OCI-LY7 (cell line): ENCODE measurements at regions not wholly inside any gene's neighbourhood (a gene's known extent, or its start where the extent isn't known, plus 50 kb on each side); places are given as distances from the start of the nearest gene placed in this dataset.

Experiments
- BruUV-seq: library from RNA; stranded (reverse); fragments of 400-500 nt; replicated peaks from 2 replicates; lab custom pipeline; 2021; lab: Mats Ljungman, UMichigan
- CTCF ChIA-PET: fragments of 300-600 bp; sonication (Branson Sonifier 250); formaldehyde crosslinking; loops from one replicate; lab custom pipeline; 2022; ENCODE audit warnings: antibody characterized with exemption; ENCODE audit not compliant: unreplicated experiment; lab: Charles Lee
- POLR2A ChIA-PET: fragments of 300-600 bp; sonication (Branson Sonifier 250); formaldehyde crosslinking; loops from one replicate; lab custom pipeline; 2022; ENCODE audit warnings: antibody characterized with exemption; lab: Charles Lee
- DNase-seq: peaks from one replicate; pipeline ENCODE4 v3.0.0-alpha.2; 2015; ENCODE audit warnings: low spot score
- H2AFZ ChIP-seq: fragments of 200-600 bp; sonication (generic), shearing (Covaris generic); 2 replicates; pipeline ENCODE4 v1.6.1; 2014; ENCODE audit warnings: mild to moderate bottlenecking, antibody characterized with exemption, low read length, moderate library complexity
- H3K27ac ChIP-seq: fragments of 200-600 bp; sonication (generic); 2 replicates; pipeline ENCODE4 v1.5.1; 2014; ENCODE audit warnings: mixed run types, low read depth, mild to moderate bottlenecking, moderate library complexity, low read length, inconsistent platforms; ENCODE audit not compliant: poor library complexity, severe bottlenecking
- H3K36me3 ChIP-seq: fragments of 200-600 bp; sonication (generic); 2 replicates; pipeline ENCODE4 v1.6.1; 2014; ENCODE audit warnings: mild to moderate bottlenecking, antibody characterized with exemption, low read length, moderate library complexity, mixed read lengths; ENCODE audit not compliant: insufficient read depth
- H3K4me1 ChIP-seq: fragments of 200-600 bp; sonication (generic); 2 replicates; pipeline ENCODE4 v1.5.1; 2014; ENCODE audit warnings: mild to moderate bottlenecking, low read length; ENCODE audit not compliant: insufficient read depth, poor library complexity, severe bottlenecking
- H3K4me2 ChIP-seq: fragments of 200-600 bp; sonication (generic); 2 replicates; pipeline ENCODE4 v1.6.1; 2014; ENCODE audit warnings: mild to moderate bottlenecking, low read length
- H3K4me3 ChIP-seq: fragments of 200-600 bp; sonication (generic); 2 replicates; pipeline ENCODE4 v1.5.1; 2014; ENCODE audit warnings: mild to moderate bottlenecking, low read depth, low read length; ENCODE audit not compliant: poor library complexity, severe bottlenecking
- H3K79me2 ChIP-seq: fragments of 200-600 bp; sonication (generic); 2 replicates; pipeline ENCODE4 v1.6.1; 2016; ENCODE audit warnings: low read depth, mild to moderate bottlenecking, low read length, moderate library complexity, mixed read lengths; ENCODE audit not compliant: insufficient read depth
- H3K9me2 ChIP-seq: fragments of 200-600 bp; sonication (generic); 2 replicates; pipeline ENCODE4 v1.6.1; 2016; ENCODE audit warnings: mild to moderate bottlenecking, low read length, mixed read lengths; ENCODE audit not compliant: insufficient read depth
- H3K9me3 ChIP-seq: fragments of 200-600 bp; sonication (generic); 2 replicates; pipeline ENCODE4 v1.6.1; 2014; ENCODE audit warnings: mild to moderate bottlenecking, mixed run types, low read length, mixed read lengths
- H4K20me1 ChIP-seq: fragments of 200-600 bp; sonication (generic); 2 replicates; pipeline ENCODE4 v1.6.1; 2014; ENCODE audit warnings: mild to moderate bottlenecking, antibody characterized with exemption, low read length, moderate library complexity, mixed read lengths; ENCODE audit not compliant: insufficient read depth
- EZH2phosphoT487 ChIP-seq: fragments of 200-600 bp; sonication (generic); IDR thresholded peaks from 2 replicates; pipeline ENCODE4 v1.6.1; 2018; ENCODE audit warnings: low read depth, borderline replicate concordance, mild to moderate bottlenecking, mixed run types, antibody characterized with exemption, low read length, moderate library complexity, mixed read lengths
- intact Hi-C: fragments of 100-400 bp; cut with micrococcal nuclease; formaldehyde crosslinking; loops from one replicate; pipeline ENCODE4 v1.10.0; 2022; ENCODE audit not compliant: unreplicated experiment
- TF ChIP-seq, protein P1 (sequence below): fragments of 200-600 bp; sonication (generic); conservative IDR thresholded peaks from 2 replicates; pipeline ENCODE4 v1.5.1; 2014; ENCODE audit warnings: mild to moderate bottlenecking, antibody characterized with exemption, low read length, moderate library complexity, mixed read lengths

DNA sequence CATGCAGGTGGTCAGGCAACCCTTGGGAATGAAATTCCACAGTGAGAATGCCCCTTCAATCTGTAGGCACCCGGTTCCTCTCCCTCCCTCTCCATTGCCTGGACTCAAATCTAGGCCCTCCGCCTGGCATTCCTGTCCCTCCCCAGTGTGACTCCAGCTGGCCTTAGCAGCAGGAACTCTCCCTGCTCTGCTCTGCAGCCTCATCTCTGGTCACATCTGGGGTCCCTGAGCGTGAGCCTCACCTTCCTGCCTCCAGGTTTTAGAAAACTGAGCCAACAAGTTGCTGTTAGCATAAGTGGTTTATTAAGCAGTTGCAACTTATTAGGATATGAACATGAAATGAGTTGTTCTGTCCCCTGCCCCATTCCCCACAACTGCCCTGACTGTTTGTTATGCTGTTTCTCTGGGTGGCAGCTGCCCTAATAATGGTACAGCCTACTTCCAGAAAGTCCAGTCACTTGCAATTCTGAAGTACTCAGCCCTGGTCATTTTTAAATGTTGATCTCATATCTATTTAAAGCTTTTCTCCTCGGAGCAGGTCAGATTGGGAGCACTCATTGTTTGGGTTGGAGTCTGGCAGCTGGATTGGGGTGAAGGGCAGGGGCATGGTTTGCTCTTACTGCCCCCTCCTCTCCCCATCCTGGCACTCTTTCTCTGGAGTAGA, 63.0 kb upstream of the ANKRD34C start:
- Histone ChIP-seq H3K27ac (no peak overlapping the region), H3K4me1 (no peaks in the 10 kb centered on the region), H3K9me2 (no peaks in the 10 kb centered on the region), H3K36me3 (no peaks in the 10 kb centered on the region), H3K4me2 (no peak overlapping the region), H3K9me3 (no peaks in the 10 kb centered on the region), H2AFZ (no peak overlapping the region), H4K20me1 (no peaks in the 10 kb centered on the region), H3K79me2 (no peaks in the 10 kb centered on the region), H3K4me3 (no peak overlapping the region)
- ChIA-PET POLR2A (no interaction called here), CTCF (no interaction called here)
- no TSS peak for BruUV-seq
- intact Hi-C loops, result no loop called here
- TF ChIP-seq, protein P1, sequence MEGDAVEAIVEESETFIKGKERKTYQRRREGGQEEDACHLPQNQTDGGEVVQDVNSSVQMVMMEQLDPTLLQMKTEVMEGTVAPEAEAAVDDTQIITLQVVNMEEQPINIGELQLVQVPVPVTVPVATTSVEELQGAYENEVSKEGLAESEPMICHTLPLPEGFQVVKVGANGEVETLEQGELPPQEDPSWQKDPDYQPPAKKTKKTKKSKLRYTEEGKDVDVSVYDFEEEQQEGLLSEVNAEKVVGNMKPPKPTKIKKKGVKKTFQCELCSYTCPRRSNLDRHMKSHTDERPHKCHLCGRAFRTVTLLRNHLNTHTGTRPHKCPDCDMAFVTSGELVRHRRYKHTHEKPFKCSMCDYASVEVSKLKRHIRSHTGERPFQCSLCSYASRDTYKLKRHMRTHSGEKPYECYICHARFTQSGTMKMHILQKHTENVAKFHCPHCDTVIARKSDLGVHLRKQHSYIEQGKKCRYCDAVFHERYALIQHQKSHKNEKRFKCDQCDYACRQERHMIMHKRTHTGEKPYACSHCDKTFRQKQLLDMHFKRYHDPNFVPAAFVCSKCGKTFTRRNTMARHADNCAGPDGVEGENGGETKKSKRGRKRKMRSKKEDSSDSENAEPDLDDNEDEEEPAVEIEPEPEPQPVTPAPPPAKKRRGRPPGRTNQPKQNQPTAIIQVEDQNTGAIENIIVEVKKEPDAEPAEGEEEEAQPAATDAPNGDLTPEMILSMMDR, result no peak
- no peak for TF ChIP-seq EZH2phosphoT487
- DNase-seq, result no peak

DNA sequence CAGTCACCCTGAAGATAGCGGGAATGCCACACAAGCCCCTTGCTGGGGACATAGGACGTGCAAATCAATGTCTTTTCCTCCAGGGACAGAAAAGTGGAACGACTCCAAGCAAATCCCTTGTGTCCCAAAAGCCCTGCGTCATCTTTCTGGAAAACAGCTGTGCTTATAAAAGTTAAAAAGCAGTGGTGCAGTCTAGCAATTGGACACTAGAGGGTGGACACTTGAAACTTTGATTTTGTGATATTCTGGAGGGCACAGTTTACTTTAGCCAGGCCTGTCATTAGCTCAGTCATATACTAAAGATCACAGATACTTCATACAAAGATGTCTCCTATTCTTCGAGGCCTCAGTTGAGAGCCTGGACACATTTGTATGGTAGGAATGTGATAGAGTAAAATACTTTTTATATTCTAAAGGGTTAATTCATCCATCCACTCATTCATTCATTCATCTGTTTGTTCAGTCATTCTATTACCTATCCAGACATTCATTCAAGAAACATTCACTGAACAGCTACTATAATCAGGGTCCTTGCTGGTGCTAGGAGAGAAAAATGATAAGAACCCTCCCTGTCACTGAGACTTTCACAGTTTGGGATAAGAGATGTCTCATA, 63.8 kb upstream of the ANKRD34C start:
- BruUV-seq, result no TSS peak
- intact Hi-C loops, result no loop called here
- CTCF ChIA-PET, result no interaction called here

More for the DNA sequence above, 63.8 kb upstream of the ANKRD34C start:
- Histone ChIP-seq H3K9me3 (no peaks in the 10 kb centered on the region), H3K9me2 (no peaks in the 10 kb centered on the region), H3K4me3 (no peak overlapping the region), H4K20me1 (no peaks in the 10 kb centered on the region), H3K79me2 (no peaks in the 10 kb centered on the region), H2AFZ (no peak overlapping the region), H3K36me3 (no peaks in the 10 kb centered on the region), H3K27ac (no peak overlapping the region), H3K4me2 (no peak overlapping the region), H3K4me1 (no peaks in the 10 kb centered on the region)
- no peak for DNase-seq
- POLR2A ChIA-PET, result no interaction called here
- TF ChIP-seq EZH2phosphoT487, result no peak
- TF ChIP-seq, protein P1, result no peak; the same call in 1 of the 2 replicates
